SU-DHL-6 (cell line): ENCODE measurements at regions not wholly inside any gene's neighbourhood (a gene's known extent, or its start where the extent isn't known, plus 50 kb on each side); places are given as distances from the start of the nearest gene placed in this dataset.
"Not testable (repeated sequence)": the region's sequence is repeated elsewhere in the genome, so short reads cannot be mapped to it uniquely, and the experiment has no call there.

Experiments used
- H2AFZ ChIP-seq: fragments of 200-600 bp; sonication (generic); 2 replicates; pipeline ENCODE4 v1.6.1; 2014; ENCODE audit warnings: low read depth, mild to moderate bottlenecking, moderate library complexity, mixed read lengths, antibody characterized with exemption, low read length; ENCODE audit not compliant: severe bottlenecking
- H3F3A ChIP-seq: fragments of 200-600 bp; shearing (Covaris generic); 2 replicates; pipeline ENCODE4 v1.6.0; 2016; ENCODE audit warnings: antibody characterized with exemption, mild to moderate bottlenecking; ENCODE audit not compliant: insufficient read depth
- H3K27ac ChIP-seq: fragments of 200-600 bp; sonication (generic); 2 replicates; pipeline ENCODE4 v1.5.1; 2016; ENCODE audit warnings: low read depth, mild to moderate bottlenecking, low read length, moderate library complexity, mixed read lengths
- H3K27me3 ChIP-seq: fragments of 200-600 bp; sonication (generic), shearing (Covaris generic); 2 replicates; pipeline ENCODE4 v1.6.0; 2014; ENCODE audit warnings: mild to moderate bottlenecking, low read length
- H3K36me3 ChIP-seq: fragments of 200-600 bp; sonication (generic); 2 replicates; pipeline ENCODE4 v1.6.1; 2014; ENCODE audit warnings: mild to moderate bottlenecking, low read length, mixed read lengths
- H3K4me2 ChIP-seq: fragments of 300-600, 200-600 bp; shearing (Covaris generic), sonication (generic); 2 replicates; pipeline ENCODE4 v1.6.0; 2014; ENCODE audit warnings: low read length, low read depth, mild to moderate bottlenecking; ENCODE audit not compliant: poor library complexity, severe bottlenecking
- H3K4me3 ChIP-seq: fragments of 200-600 bp; sonication (generic); 2 replicates; pipeline ENCODE4 v1.5.1; 2014; ENCODE audit warnings: antibody characterized with exemption, low read length, mild to moderate bottlenecking, mixed read lengths; ENCODE audit not compliant: insufficient read depth, poor library complexity, severe bottlenecking
- H3K79me2 ChIP-seq: fragments of 200-600 bp; sonication (generic); 2 replicates; pipeline ENCODE4 v1.6.1; 2014; ENCODE audit warnings: mild to moderate bottlenecking, low read length, moderate library complexity; ENCODE audit not compliant: insufficient read depth
- H3K9ac ChIP-seq: fragments of 200-600 bp; sonication (generic); 2 replicates; pipeline ENCODE4 v1.7.0; 2014; ENCODE audit warnings: mild to moderate bottlenecking, low read length
- H3K9me2 ChIP-seq: fragments of 200-600 bp; sonication (generic); replicated peaks from 2 replicates; pipeline ENCODE4 v1.6.1; 2014; ENCODE audit warnings: low read length; ENCODE audit not compliant: insufficient read depth
- H3K9me3 ChIP-seq: fragments of 200-600 bp; sonication (generic); 2 replicates; pipeline ENCODE4 v1.6.1; 2014; ENCODE audit warnings: low read length, mixed read lengths; ENCODE audit not compliant: insufficient read depth
- H4K20me1 ChIP-seq: fragments of 200-600 bp; sonication (generic); 2 replicates; pipeline ENCODE4 v1.6.1; 2014; ENCODE audit warnings: low read depth, mild to moderate bottlenecking, antibody characterized with exemption, low read length, moderate library complexity, mixed read lengths
- CTCF ChIP-seq: fragments of 200-600 bp; sonication (generic); IDR thresholded peaks from one replicate; pipeline ENCODE4 v1.5.1; 2017; ENCODE audit warnings: antibody characterized with exemption, mild to moderate bottlenecking, low read length, moderate library complexity; ENCODE audit not compliant: insufficient read depth, poor library complexity, severe bottlenecking
- EZH2phosphoT487 ChIP-seq: fragments of 200-600 bp; sonication (generic), shearing (Covaris generic); conservative IDR thresholded peaks from 2 replicates; pipeline ENCODE4 v1.6.1; 2018; ENCODE audit warnings: mild to moderate bottlenecking, antibody characterized with exemption, low read length, moderate library complexity, mixed read lengths

- not testable (repeated sequence) for H4K20me1 ChIP-seq, H3K27me3 ChIP-seq, H3K27ac ChIP-seq, H2AFZ ChIP-seq, H3K9me3 ChIP-seq, H3K4me3 ChIP-seq, H3K79me2 ChIP-seq, H3K4me2 ChIP-seq, H3F3A ChIP-seq, H3K9me2 ChIP-seq, H3K9ac ChIP-seq, H3K36me3 ChIP-seq
These were observed 481.6 kb upstream of the CHD1 start for GRCh38 chr5:99410386-99410785.

- not testable (repeated sequence) for H3K9me2 ChIP-seq, H3K9me3 ChIP-seq, H3K4me2 ChIP-seq, H2AFZ ChIP-seq, H3K27me3 ChIP-seq, H4K20me1 ChIP-seq, H3F3A ChIP-seq, H3K36me3 ChIP-seq, H3K9ac ChIP-seq, H3K27ac ChIP-seq, H3K4me3 ChIP-seq, H3K79me2 ChIP-seq
These were observed 476.0 kb upstream of the CHD1 start for GRCh38 chr5:99404764-99405302.

DNA sequence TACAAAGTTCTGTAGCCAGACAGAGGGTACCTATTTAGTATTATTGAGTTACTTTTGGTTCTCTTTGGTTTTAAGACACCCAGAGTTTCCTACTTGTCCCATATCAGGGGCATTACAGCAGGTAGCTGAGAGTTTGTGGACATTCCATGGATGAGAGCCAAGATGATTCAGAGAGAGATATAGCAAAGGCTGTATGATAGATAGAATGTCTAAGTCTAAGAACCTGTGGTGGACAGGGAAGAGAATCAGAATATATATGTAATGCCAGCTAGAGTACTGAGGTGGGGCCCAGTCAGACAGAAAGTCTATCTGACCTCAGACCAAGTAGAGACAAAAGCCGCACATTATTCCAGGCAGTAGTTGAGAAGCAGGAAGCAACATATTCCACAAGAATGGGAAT lies 471.8 kb upstream of the CHD1 start:
- H3K9ac ChIP-seq, H2AFZ ChIP-seq, H3K27me3 ChIP-seq, H3K4me3 ChIP-seq, H3K4me2 ChIP-seq, H3K9me3 ChIP-seq, H3K36me3 ChIP-seq, H3K27ac ChIP-seq, H4K20me1 ChIP-seq, H3K9me2 ChIP-seq, H3K79me2 ChIP-seq, H3F3A ChIP-seq: not testable (repeated sequence)

DNA sequence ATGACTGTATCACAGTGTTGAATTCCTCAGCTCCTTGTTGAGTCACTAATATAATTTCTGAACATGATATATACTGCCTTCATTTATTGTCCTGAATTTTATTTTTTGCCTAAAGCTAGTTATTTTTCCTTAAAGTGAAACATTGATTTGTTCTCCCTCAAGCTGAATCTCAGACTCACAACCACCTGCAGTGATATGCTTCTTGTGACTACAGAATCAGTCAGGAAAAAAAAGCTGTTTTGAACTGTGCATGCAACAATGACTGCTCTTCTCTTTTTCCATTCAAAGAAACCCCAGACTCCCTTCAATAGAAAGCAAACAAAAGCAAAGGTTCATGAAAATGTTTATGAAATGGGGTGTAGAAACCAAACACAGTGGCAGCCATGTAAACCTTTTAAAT lies 470.2 kb upstream of the CHD1 start:
- Histone ChIP-seq H3K4me2 (no peak overlapping the region), H3K36me3 (no peaks in the 10 kb centered on the region), H3K9ac (no peak overlapping the region), H2AFZ (no peak overlapping the region), H3K4me3 (no peak overlapping the region), H3K27ac (no peak overlapping the region), H3K9me3 (no peaks in the 10 kb centered on the region), H3F3A (no peaks in the 10 kb centered on the region), H3K79me2 (no peaks in the 10 kb centered on the region), H4K20me1 (no peaks in the 10 kb centered on the region), H3K9me2 (no peaks in the 10 kb centered on the region), H3K27me3 (no peaks in the 10 kb centered on the region)
- no peak for TF ChIP-seq EZH2phosphoT487
- no peak for TF ChIP-seq CTCF

DNA sequence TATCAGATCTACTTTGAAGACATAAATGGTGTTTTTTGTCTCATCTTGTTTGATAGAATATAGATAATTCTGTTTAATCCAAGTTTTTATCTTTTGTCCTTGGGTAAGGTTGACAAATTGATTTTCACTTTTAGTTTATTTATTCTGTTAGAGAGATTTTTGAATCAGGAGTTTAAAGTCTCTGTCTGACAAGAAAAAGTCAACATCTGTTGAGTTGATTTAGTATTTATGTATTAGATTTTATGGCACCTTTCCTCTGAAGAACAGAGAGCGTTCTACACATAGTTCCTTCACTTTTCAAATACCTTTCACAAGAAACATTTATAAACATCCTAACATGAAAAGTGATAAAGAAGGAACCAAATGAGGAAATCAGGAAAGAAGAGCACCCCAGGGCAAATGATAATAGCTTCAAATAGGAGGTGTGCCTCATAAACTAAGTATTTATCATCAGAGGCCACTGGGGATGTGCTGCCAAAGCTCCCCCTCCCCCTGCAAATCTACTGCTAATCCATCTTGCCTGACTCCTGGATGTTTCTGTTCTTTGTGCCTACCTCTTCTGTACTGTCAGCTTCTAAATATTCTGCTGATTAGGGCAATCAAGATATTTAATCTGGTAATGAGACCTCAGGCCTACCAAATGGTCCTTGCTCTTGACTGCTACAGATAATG lies 457.7 kb upstream of the CHD1 start:
- Histone ChIP-seq H3K27me3 (no peaks in the 10 kb centered on the region), H3K79me2 (no peaks in the 10 kb centered on the region), H3K9ac (no peak overlapping the region), H2AFZ (no peak overlapping the region), H3K27ac (no peak overlapping the region), H4K20me1 (no peaks in the 10 kb centered on the region), H3F3A (no peaks in the 10 kb centered on the region), H3K36me3 (no peaks in the 10 kb centered on the region), H3K9me3 (no peaks in the 10 kb centered on the region), H3K4me2 (no peak overlapping the region), H3K4me3 (no peak overlapping the region), H3K9me2 (no peaks in the 10 kb centered on the region)
- TF ChIP-seq EZH2phosphoT487 (no peak), CTCF (no peak)
